ENCODE measurements at regions not wholly inside any gene's neighbourhood (a gene's known extent, or its start where the extent isn't known, plus 50 kb on each side); places are given as distances from the start of the nearest gene placed in this dataset.

- Histone ChIP-seq H3K27me3 (no peaks in the 10 kb centered on the region), H3K4me3 (replicated peaks in 1 of 3) (no peak overlapping the region), H3K36me3 (no peaks in the 10 kb centered on the region), H3K4me1 (no peaks in the 10 kb centered on the region), H3K9me3 (no peaks in the 10 kb centered on the region), H3K27ac (no peak overlapping the region)
- intact Hi-C loops (cut with DNase I), result no loop called here
- no peak for DNase-seq
- 71 to 90% methylated on average over 3 of the region's 3 CpGs for WGBS, 2 donors
- TF ChIP-seq CTCF (IDR thresholded peaks at IDR 0.05) (no peak), POLR2A (IDR thresholded peaks at IDR 0.05) (no peak)
Observed at GRCh38 chr7:52682993-52683392, 352.4 kb upstream of the POM121L12 start.

- no peak overlapping the region for H3K27ac ChIP-seq
- H3K4me1 ChIP-seq, result no peaks in the 10 kb centered on the region
- no peaks in the 10 kb centered on the region for H3K36me3 ChIP-seq
- no peaks in the 10 kb centered on the region for H3K27me3 ChIP-seq
- H3K9me3 ChIP-seq, result no peaks in the 10 kb centered on the region
- intact Hi-C loops (cut with DNase I), result no loop called here
- H3K4me3 ChIP-seq (replicated peaks in 1 of 3), result no peak overlapping the region
- TF ChIP-seq POLR2A (IDR thresholded peaks at IDR 0.05) (no peak), CTCF (IDR thresholded peaks at IDR 0.05) (no peak)
- 44% methylated on average over 4 of the region's 4 CpGs for WGBS, 2 donors
- no peak for DNase-seq
Observed at GRCh38 chr7:52670608-52671225, 364.7 kb upstream of the POM121L12 start.

- Histone ChIP-seq H3K4me1 (no peaks in the 10 kb centered on the region), H3K36me3 (no peaks in the 10 kb centered on the region), H3K27me3 (no peaks in the 10 kb centered on the region), H3K27ac (no peak overlapping the region), H3K4me3 (replicated peaks in 1 of 3) (no peak overlapping the region), H3K9me3 (no peaks in the 10 kb centered on the region)
- intact Hi-C loops (cut with DNase I), result no loop called here
- no peak for TF ChIP-seq POLR2A (IDR thresholded peaks at IDR 0.05)
- no peak for TF ChIP-seq CTCF (IDR thresholded peaks at IDR 0.05)
- DNase-seq, result no peak
- WGBS, 2 donors, result 97% methylated on average over 21 of the region's 21 CpGs
Observed at GRCh38 chr7:52669031-52669430, 366.4 kb upstream of the POM121L12 start.

GRCh38 chr7:52668435-52668834 is 367.0 kb upstream of the POM121L12 start:
- Histone ChIP-seq H3K9me3 (no peaks in the 10 kb centered on the region), H3K27ac (no peak overlapping the region), H3K36me3 (no peaks in the 10 kb centered on the region), H3K27me3 (no peaks in the 10 kb centered on the region), H3K4me3 (replicated peaks in 1 of 3) (no peak overlapping the region), H3K4me1 (no peaks in the 10 kb centered on the region)
- intact Hi-C loops (cut with DNase I), result no loop called here
- DNase-seq, result no peak
- no peak for TF ChIP-seq CTCF (IDR thresholded peaks at IDR 0.05)
- no peak for TF ChIP-seq POLR2A (IDR thresholded peaks at IDR 0.05)
- 90 to 93% methylated on average over 17 of the region's 17 CpGs for whole genome bisulfite sequencing, 2 donors

- WGBS, 2 donors, result 83 to 86% methylated on average over 3 of the region's 3 CpGs
- TF ChIP-seq POLR2A (IDR thresholded peaks at IDR 0.05) (no peak), CTCF (IDR thresholded peaks at IDR 0.05) (no peak)
Observed at GRCh38 chr7:52659178-52659577, 376.3 kb upstream of the POM121L12 start.

More at GRCh38 chr7:52659178-52659577, 376.3 kb upstream of the POM121L12 start:
- Histone ChIP-seq H3K9me3 (no peaks in the 10 kb centered on the region), H3K27me3 (no peaks in the 10 kb centered on the region), H3K4me3 (replicated peaks in 1 of 3) (no peak overlapping the region), H3K36me3 (no peaks in the 10 kb centered on the region), H3K4me1 (no peaks in the 10 kb centered on the region), H3K27ac (no peak overlapping the region)
- no peak for DNase-seq
- intact Hi-C loops (cut with DNase I), result no loop called here

All from thyroid gland (tissue), 4 donors.